WTC11 (cell line): ENCODE measurements at regions not wholly inside any gene's neighbourhood (a gene's known extent, or its start where the extent isn't known, plus 50 kb on each side); places are given as distances from the start of the nearest gene placed in this dataset.

Source experiments
- TEAD4 ChIP-seq: sonication (generic); formaldehyde crosslinking; IDR thresholded peaks from 2 replicates; pipeline ENCODE4 v1.8.0; 2022; ENCODE audit warnings: mild to moderate bottlenecking, missing genetic modification reagents
- ZNF138 ChIP-seq: sonication (generic); formaldehyde crosslinking; conservative IDR thresholded peaks from 2 replicates; pipeline ENCODE4 v1.8.1; 2022; ENCODE audit warnings: mild to moderate bottlenecking, moderate library complexity, missing genetic modification reagents
- TF ChIP-seq, protein P1 (sequence below): fragments of 200-600 bp; IDR thresholded peaks from 2 replicates; pipeline ENCODE4 v1.8.0; 2022; ENCODE audit warnings: antibody characterized with exemption
- TF ChIP-seq, protein P2 (sequence below): sonication (generic); formaldehyde crosslinking; IDR thresholded peaks from 2 replicates; pipeline ENCODE4 v1.8.1; 2022; ENCODE audit warnings: mild to moderate bottlenecking, missing genetic modification reagents, moderate library complexity, borderline replicate concordance
- TF ChIP-seq, protein P3 (sequence below): sonication (generic); formaldehyde crosslinking; conservative IDR thresholded peaks from 2 replicates; pipeline ENCODE4 v1.8.1; 2023; ENCODE audit warnings: mild to moderate bottlenecking, low read depth, missing genetic modification reagents, moderate library complexity
- TF ChIP-seq, protein P4 (sequence below): sonication (generic); formaldehyde crosslinking; IDR thresholded peaks from 2 replicates; pipeline ENCODE4 v1.8.1; 2022; ENCODE audit warnings: low read depth, missing genetic modification reagents, borderline replicate concordance
- TF ChIP-seq, protein P5 (sequence below): sonication (generic); formaldehyde crosslinking; conservative IDR thresholded peaks from 2 replicates; pipeline ENCODE4 v1.8.1; 2022; ENCODE audit warnings: mild to moderate bottlenecking, missing genetic modification reagents

DNA sequence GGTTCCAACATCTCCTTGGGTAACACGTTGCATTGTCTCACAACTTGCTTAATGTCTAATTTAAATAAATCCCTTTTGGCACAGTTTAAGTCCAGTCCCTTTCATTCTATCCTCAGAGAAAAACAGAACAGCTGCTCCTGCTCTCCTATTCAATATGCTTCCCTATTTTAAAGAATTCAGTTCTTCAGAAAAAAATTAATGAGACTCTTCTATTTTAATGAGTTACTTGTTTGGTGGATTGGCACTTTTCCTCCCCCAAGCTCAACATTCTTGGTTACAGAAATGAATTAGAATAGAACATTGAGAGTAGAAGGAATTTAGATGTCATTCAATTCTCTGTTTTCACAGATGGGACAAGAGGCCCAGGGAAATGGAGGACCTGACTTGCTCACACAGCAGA, 116.9 kb upstream of the ATP8B1 start:
- TF ChIP-seq, protein P1, sequence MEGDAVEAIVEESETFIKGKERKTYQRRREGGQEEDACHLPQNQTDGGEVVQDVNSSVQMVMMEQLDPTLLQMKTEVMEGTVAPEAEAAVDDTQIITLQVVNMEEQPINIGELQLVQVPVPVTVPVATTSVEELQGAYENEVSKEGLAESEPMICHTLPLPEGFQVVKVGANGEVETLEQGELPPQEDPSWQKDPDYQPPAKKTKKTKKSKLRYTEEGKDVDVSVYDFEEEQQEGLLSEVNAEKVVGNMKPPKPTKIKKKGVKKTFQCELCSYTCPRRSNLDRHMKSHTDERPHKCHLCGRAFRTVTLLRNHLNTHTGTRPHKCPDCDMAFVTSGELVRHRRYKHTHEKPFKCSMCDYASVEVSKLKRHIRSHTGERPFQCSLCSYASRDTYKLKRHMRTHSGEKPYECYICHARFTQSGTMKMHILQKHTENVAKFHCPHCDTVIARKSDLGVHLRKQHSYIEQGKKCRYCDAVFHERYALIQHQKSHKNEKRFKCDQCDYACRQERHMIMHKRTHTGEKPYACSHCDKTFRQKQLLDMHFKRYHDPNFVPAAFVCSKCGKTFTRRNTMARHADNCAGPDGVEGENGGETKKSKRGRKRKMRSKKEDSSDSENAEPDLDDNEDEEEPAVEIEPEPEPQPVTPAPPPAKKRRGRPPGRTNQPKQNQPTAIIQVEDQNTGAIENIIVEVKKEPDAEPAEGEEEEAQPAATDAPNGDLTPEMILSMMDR, result no peak
- TF ChIP-seq, protein P2, sequence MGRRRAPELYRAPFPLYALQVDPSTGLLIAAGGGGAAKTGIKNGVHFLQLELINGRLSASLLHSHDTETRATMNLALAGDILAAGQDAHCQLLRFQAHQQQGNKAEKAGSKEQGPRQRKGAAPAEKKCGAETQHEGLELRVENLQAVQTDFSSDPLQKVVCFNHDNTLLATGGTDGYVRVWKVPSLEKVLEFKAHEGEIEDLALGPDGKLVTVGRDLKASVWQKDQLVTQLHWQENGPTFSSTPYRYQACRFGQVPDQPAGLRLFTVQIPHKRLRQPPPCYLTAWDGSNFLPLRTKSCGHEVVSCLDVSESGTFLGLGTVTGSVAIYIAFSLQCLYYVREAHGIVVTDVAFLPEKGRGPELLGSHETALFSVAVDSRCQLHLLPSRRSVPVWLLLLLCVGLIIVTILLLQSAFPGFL (CRISPR knock-in tag), result no peak
- TF ChIP-seq, protein P3, sequence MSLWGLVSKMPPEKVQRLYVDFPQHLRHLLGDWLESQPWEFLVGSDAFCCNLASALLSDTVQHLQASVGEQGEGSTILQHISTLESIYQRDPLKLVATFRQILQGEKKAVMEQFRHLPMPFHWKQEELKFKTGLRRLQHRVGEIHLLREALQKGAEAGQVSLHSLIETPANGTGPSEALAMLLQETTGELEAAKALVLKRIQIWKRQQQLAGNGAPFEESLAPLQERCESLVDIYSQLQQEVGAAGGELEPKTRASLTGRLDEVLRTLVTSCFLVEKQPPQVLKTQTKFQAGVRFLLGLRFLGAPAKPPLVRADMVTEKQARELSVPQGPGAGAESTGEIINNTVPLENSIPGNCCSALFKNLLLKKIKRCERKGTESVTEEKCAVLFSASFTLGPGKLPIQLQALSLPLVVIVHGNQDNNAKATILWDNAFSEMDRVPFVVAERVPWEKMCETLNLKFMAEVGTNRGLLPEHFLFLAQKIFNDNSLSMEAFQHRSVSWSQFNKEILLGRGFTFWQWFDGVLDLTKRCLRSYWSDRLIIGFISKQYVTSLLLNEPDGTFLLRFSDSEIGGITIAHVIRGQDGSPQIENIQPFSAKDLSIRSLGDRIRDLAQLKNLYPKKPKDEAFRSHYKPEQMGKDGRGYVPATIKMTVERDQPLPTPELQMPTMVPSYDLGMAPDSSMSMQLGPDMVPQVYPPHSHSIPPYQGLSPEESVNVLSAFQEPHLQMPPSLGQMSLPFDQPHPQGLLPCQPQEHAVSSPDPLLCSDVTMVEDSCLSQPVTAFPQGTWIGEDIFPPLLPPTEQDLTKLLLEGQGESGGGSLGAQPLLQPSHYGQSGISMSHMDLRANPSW (CRISPR knock-in tag), result no peak
- TF ChIP-seq, protein P4, sequence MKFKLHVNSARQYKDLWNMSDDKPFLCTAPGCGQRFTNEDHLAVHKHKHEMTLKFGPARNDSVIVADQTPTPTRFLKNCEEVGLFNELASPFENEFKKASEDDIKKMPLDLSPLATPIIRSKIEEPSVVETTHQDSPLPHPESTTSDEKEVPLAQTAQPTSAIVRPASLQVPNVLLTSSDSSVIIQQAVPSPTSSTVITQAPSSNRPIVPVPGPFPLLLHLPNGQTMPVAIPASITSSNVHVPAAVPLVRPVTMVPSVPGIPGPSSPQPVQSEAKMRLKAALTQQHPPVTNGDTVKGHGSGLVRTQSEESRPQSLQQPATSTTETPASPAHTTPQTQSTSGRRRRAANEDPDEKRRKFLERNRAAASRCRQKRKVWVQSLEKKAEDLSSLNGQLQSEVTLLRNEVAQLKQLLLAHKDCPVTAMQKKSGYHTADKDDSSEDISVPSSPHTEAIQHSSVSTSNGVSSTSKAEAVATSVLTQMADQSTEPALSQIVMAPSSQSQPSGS (CRISPR knock-in tag), result no peak
- TF ChIP-seq TEAD4 (CRISPR knock-in tag) (no peak), ZNF138 (CRISPR knock-in tag) (no peak)
- TF ChIP-seq, protein P5, sequence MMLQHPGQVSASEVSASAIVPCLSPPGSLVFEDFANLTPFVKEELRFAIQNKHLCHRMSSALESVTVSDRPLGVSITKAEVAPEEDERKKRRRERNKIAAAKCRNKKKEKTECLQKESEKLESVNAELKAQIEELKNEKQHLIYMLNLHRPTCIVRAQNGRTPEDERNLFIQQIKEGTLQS (CRISPR knock-in tag), result no peak
